Heart left ventricle (tissue), 16 donors: ENCODE measurements at regions not wholly inside any gene's neighbourhood (a gene's known extent, or its start where the extent isn't known, plus 50 kb on each side); places are given as distances from the start of the nearest gene placed in this dataset.

Source experiments
- ATAC-seq, 4 donors: fragments of 200-7000 bp; cut with Tn5 transposase; one replicate each; pipeline ENCODE4 v1.9.1; 2020 to 2022; ENCODE audit warnings: moderate library complexity in 4 of 4, mild to moderate bottlenecking in 3 of 4, moderate number of reproducible peaks in 1 of 4
- DNase-seq, 5 donors: peaks; one replicate each; pipeline ENCODE4 v3.0.0-alpha.2; 2020
- H3K27ac ChIP-seq, 12 donors: fragments of 200-600 bp; sonication (generic) in 4 of 12; one replicate each; pipeline versions ENCODE4 v1.5.0 to v1.8.0; 2016 to 2022; ENCODE audit warnings: mild to moderate bottlenecking in 2 of 12
- H3K27me3 ChIP-seq, 9 donors: fragments of 200-600 bp; sonication (generic) in 2 of 9; one replicate each; pipeline versions ENCODE4 v1.5.1 to v1.8.0; 2016 to 2022; ENCODE audit warnings: mild to moderate bottlenecking in 3 of 9
- H3K36me3 ChIP-seq, 9 donors: fragments of 200-600 bp; sonication (generic) in 2 of 9; one replicate each; pipeline versions ENCODE4 v1.5.0 to v1.8.0; 2018 to 2022; ENCODE audit warnings: mild to moderate bottlenecking in 2 of 9
- H3K4me1 ChIP-seq, 12 donors: fragments of 200-600 bp; sonication (generic) in 4 of 12; one replicate each; pipeline versions ENCODE4 v1.5.0 to v1.8.0; 2016 to 2022; ENCODE audit warnings: mild to moderate bottlenecking in 3 of 12
- H3K4me3 ChIP-seq, 12 donors: fragments of 200-600 bp; sonication (generic) in 4 of 12; one replicate each; pipeline versions ENCODE4 v1.5.0 to v1.8.0; 2017 to 2022; ENCODE audit warnings: mild to moderate bottlenecking in 9 of 12, moderate library complexity in 4 of 12
- H3K9me3 ChIP-seq, 12 donors: fragments of 200-600 bp; sonication (generic) in 4 of 12; one replicate each; pipeline versions ENCODE4 v1.5.0 to v1.8.0; 2016 to 2022; ENCODE audit warnings: mild to moderate bottlenecking in 1 of 12
- CTCF ChIP-seq, 12 donors: fragments of 200-600 bp; sonication (generic) in 4 of 12; IDR thresholded peaks; one replicate each; pipeline versions ENCODE4 v1.5.0 to v1.8.0; 2018 to 2022; ENCODE audit warnings: antibody characterized with exemption in 12 of 12, mild to moderate bottlenecking in 5 of 12
- POLR2A ChIP-seq, 2 donors: fragments of 450-650 bp; IDR thresholded peaks; one replicate each; pipeline ENCODE4 v1.6.1; 2017; ENCODE audit warnings: antibody characterized with exemption in 2 of 2, mild to moderate bottlenecking in 2 of 2, moderate library complexity in 2 of 2
- WGBS, 4 donors: extraction: QIAGEN DNeasy Blood & Tissue Kit in 2 of 4; methylation state at CpG; one replicate each; pipeline versions ENCODE4 v1.1.5 to v1.1.7; 2013 to 2018; 5-methylcytosine and 5-hydroxymethylcytosine counted together
- intact Hi-C, 10 donors: fragments of 100-400 bp; cut with DNase I; formaldehyde crosslinking; loops; one replicate each; pipeline versions ENCODE4 v1.11.1 to v1.14.2; 2022
- donor health status: ischemic (EF 13 %, LVEDD 7.1; RV severe dilation, severe dysfunction).
- donor health status: healthy with polysubstance abuse.
- donor health status: DM: no; HTN: yes; CAD: no.
- donor health status: DM: no; HTN: no; CAD: no.
- donor health status: ischemic (EF 25% LVEDD 6.9; RV normal size, moderate dysfunction).
- donor health status: ischemic (EF 25% LVEDD 5.7; RV mildly dilated, moderate dysfunction).
- donor health status: healthy.
- donor health status: DM: yes; HTN: yes; CAD: no.
- donor health status: ischemic (EF 35%, LVEDD 5.7; RV mildly dilated, moderate dysfunction).
- donor health status: nonischemic (EF 11% LVEDD 7.7; RV severe dilation, severe dysfunction).
- donor health status: DM: yes; HTN: yes; CAD: no.
- donor health status: PGD.
- donor health status: ischemic (EF 29% LVEDD 5.4; RV normal size, mild dysfunction).
- donor health status: nonischemic (EF 23%, LVEDD 6.1; RV moderate dilation, normal function).

DNA sequence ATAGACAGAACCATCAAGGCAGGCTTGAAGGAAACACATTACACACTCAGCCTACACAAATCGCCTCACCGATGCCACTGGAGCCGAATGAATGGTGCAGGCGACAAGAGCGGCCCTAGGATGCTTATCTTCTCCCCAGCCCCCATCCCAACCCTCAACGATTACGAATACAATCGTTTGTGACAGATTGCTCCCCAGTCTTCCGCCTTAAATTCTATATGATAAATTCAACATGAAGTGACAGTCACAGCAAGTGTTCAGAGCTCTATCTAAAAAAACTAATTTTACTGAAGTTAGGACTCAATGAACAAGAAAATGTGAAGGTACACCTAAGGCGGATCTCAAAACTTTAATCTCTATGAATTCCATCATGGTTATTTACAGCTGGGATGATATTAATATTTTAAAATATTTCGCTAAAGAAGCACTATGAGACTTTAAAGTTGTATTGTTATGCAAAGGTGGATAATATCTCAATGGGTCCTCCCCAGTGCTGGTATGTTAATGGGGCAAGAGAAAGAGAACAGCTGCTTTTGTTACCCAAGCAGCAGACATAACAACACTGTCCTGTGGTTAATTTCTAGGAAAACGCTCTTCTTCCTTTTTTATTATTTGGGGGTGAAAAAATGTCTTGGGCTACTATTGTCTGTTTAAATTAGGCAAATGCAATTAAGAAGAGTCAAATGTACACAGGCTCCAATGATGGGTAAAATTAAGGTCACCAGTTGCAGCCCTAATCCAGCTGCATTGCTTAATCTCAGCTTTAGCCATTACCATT, 147.6 kb upstream of the NR2F2 start:
- 87 to 95% (median 92%) methylated on average over 12 of the region's 12 CpGs for WGBS, 4 donors
- no peak overlapping the region for H3K27ac ChIP-seq

DNA sequence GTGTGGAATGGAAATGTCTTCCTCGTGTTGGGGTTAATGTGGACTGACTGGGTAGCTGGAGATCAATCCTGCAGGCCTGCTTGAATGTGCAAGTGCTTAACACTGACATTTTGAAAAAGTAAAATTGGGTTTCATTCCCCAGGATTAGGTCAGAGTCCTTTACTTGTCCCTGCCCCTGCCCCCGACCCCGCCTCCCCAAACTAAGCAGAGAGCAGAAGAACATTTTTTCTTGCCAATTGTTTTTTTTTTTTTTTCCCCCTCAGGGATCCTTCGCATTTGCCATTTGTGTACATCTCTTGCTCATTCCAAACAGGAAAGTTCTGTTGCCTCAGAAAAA, 147.0 kb upstream of the NR2F2 start:
- TF ChIP-seq CTCF (IDR thresholded peaks at IDR 0.05) (no peak), POLR2A (IDR thresholded peaks at IDR 0.05) (no peak)
- DNase-seq, result no peak
- intact Hi-C loops, result no loop called here
- no peak overlapping the region for H3K4me3 ChIP-seq
- no peaks in the 10 kb centered on the region for H3K9me3 ChIP-seq
- H3K36me3 ChIP-seq, result no peaks in the 10 kb centered on the region
- H3K27me3 ChIP-seq, result no peaks in the 10 kb centered on the region
- 71 to 83% (median 80%) methylated on average over 4 of the region's 4 CpGs for WGBS, 4 donors
- peaks cover 0 to 16% (median 0%) of the 10 kb centered on the region in 12 donors for H3K4me1 ChIP-seq
- no peak overlapping the region for H3K27ac ChIP-seq
- ATAC-seq, result no peak

More for the DNA sequence above, 147.6 kb upstream of the NR2F2 start:
- intact Hi-C loops, result no loop called here
- no peaks in the 10 kb centered on the region for H3K27me3 ChIP-seq
- peaks cover 0 to 16% (median 0%) of the 10 kb centered on the region in 12 donors for H3K4me1 ChIP-seq
- no peak overlapping the region for H3K4me3 ChIP-seq
- H3K36me3 ChIP-seq, result no peaks in the 10 kb centered on the region
- no peak for DNase-seq
- no peak for ATAC-seq
- no peaks in the 10 kb centered on the region for H3K9me3 ChIP-seq
- TF ChIP-seq CTCF (IDR thresholded peaks at IDR 0.05) (no peak), POLR2A (IDR thresholded peaks at IDR 0.05) (no peak)

GRCh38 chr15:96183867-96184266, 146.6 kb upstream of the NR2F2 start:
- TF ChIP-seq CTCF (IDR thresholded peaks at IDR 0.05) (no peak), POLR2A (IDR thresholded peaks at IDR 0.05) (no peak)
- peaks cover 0 to 16% (median 0%) of the 10 kb centered on the region in 12 donors for H3K4me1 ChIP-seq
- H3K4me3 ChIP-seq, result no peak overlapping the region
- DNase-seq (no peak), ATAC-seq (no peak)
- H3K27me3 ChIP-seq, result no peaks in the 10 kb centered on the region
- no peaks in the 10 kb centered on the region for H3K9me3 ChIP-seq
- H3K27ac ChIP-seq, result no peak overlapping the region
- WGBS, 4 donors, result 93 to 97% (median 93%) methylated on average over 3 of the region's 3 CpGs
- intact Hi-C loops, result no loop called here
- no peaks in the 10 kb centered on the region for H3K36me3 ChIP-seq

GRCh38 chr15:96184297-96184696, 146.2 kb upstream of the NR2F2 start:
- no peak overlapping the region for H3K4me3 ChIP-seq
- ATAC-seq, result no peak
- TF ChIP-seq POLR2A (IDR thresholded peaks at IDR 0.05) (no peak), CTCF (IDR thresholded peaks at IDR 0.05) (no peak)
- no peaks in the 10 kb centered on the region for H3K9me3 ChIP-seq
- no peaks in the 10 kb centered on the region for H3K27me3 ChIP-seq
- no peak for DNase-seq
- H3K4me1 ChIP-seq, result peaks cover 0 to 16% (median 0%) of the 10 kb centered on the region in 12 donors
- intact Hi-C loops, result no loop called here
- H3K36me3 ChIP-seq, result no peaks in the 10 kb centered on the region
- 90 to 98% (median 96%) methylated on average over 2 of the region's 2 CpGs for WGBS, 4 donors
- no peak overlapping the region for H3K27ac ChIP-seq
